ENCODE measurements at regions not wholly inside any gene's neighbourhood (a gene's known extent, or its start where the extent isn't known, plus 50 kb on each side); places are given as distances from the start of the nearest gene placed in this dataset.

GRCh38 chr4:79147251-79147650, 178.6 kb downstream of the NAA11 start:
- TF ChIP-seq CTCF (IDR thresholded peaks at IDR 0.05 in 2 of 3, conservative IDR thresholded peaks at IDR 0.05 in 1 of 3; ENCODE audit: insufficient read depth in 2 of 3, low read depth in 1 of 3, low read length in 3 of 3), result no peak
- no peak for TF ChIP-seq ETV5 (CRISPR knock-in tag; IDR thresholded peaks at IDR 0.05; ENCODE audit: low read depth)
- TF ChIP-seq EZH2 (IDR thresholded peaks at IDR 0.05; ENCODE audit: borderline replicate concordance, low read depth, low read length), result no peak
- no peak for TF ChIP-seq HINFP (tag; conservative IDR thresholded peaks at IDR 0.05; ENCODE audit: low read depth)
- TF ChIP-seq HDAC2 (IDR thresholded peaks at IDR 0.05), result no peak
- no peak for TF ChIP-seq ZNF445 (CRISPR knock-in tag; IDR thresholded peaks at IDR 0.05; ENCODE audit: low read depth)
- TF ChIP-seq POLR2A (conservative IDR thresholded peaks at IDR 0.05), result no peak
- TF ChIP-seq CEBPB (tag; IDR thresholded peaks at IDR 0.05), result no peak
- no peak for TF ChIP-seq CCNT2 (IDR thresholded peaks at IDR 0.05; ENCODE audit: borderline replicate concordance, extremely low read depth, insufficient read length, low read depth, low read length)
- no peak for TF ChIP-seq MEF2A (IDR thresholded peaks at IDR 0.05; ENCODE audit: control insufficient read depth, low read depth, low read length)

Measured in K562 (cell line).